Umbilical cord (tissue), 1 donor: ENCODE measurements at regions not wholly inside any gene's neighbourhood (a gene's known extent, or its start where the extent isn't known, plus 50 kb on each side); places are given as distances from the start of the nearest gene placed in this dataset.
"Not testable (repeated sequence)": the region's sequence is repeated elsewhere in the genome, so short reads cannot be mapped to it uniquely, and the experiment has no call there.

Source experiments
- DNase-seq: peaks from one replicate; pipeline ENCODE4 v3.0.0-alpha.2; 2015; ENCODE audit warnings: low spot score

DNA sequence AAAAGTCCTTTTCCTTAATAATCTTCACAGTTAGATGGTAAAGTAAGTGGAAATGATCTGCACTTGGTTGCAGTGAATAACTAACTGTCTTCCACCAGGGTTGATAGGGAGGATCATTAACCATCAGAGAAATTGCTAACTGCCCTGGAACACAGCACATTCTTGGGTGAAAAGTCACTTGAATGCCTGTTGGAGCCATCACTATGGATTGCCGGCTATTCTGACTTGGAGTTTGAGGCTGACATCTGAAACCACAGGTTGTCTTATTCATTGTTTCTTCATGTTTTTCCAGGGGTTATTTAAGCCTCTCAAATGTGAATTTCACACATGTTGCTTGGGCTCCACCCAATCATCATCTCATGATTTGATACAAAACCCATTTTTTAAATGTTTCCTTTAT lies 901.4 kb downstream of the MCTP2 start:
- no peak for DNase-seq

DNA sequence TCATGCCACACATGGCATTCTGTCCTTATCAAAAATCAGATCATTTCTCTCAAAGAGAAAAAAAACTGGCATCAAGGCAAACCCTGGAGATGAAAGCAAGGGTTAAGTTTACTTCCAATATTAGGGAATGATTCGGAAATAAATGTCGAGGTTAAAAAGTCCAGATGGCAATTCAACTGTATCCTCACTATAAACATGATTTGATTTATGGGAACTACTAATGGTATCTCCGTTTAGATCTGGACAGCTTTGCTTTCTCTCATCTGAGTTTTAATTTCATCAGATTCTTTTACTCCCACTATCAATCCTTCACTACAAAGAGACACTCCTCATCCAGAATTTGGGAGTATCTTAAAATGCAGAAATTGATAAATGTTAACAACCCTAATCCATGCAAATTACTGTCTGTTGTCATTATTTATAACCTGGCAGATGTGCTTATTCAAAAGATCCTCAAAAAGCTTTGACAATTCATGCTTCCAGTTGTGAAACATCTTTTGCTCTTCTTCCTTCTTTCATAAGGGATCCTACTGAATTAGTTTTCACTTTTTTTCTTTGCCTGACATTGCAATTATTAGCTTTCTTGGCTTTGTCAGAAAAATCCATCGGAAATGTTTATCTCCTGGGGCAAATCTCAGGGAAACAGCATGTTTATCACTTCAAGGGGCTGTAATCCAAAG lies 903.2 kb downstream of the MCTP2 start:
- peak; percentile 76 for DNase-seq

- no peak for DNase-seq
Observed at GRCh38 chr15:95138604-95139270, 907.4 kb downstream of the MCTP2 start.

- DNase-seq = peak; percentile 20
Observed at GRCh38 chr15:95141486-95141885, 910.1 kb downstream of the MCTP2 start.

DNA sequence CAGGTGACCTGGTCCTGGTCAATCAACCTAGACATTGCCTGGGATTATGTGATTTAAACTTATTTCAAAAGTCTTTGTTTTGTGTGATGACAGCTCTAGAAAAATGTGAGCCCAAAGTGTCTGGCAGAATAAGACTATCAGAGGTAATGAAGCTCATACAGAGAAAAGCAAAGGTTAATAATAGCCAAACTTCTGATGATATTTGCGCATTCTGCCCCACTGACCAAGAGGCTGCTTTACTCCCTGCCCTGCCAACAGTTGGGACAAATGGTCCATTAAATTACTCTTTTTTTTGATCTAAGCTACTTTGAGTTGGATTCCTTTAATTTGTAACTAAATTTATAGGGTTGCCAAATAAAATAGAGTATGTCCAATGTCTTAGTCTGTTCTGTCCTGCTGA lies 911.2 kb downstream of the MCTP2 start:
- DNase-seq = no peak

DNA sequence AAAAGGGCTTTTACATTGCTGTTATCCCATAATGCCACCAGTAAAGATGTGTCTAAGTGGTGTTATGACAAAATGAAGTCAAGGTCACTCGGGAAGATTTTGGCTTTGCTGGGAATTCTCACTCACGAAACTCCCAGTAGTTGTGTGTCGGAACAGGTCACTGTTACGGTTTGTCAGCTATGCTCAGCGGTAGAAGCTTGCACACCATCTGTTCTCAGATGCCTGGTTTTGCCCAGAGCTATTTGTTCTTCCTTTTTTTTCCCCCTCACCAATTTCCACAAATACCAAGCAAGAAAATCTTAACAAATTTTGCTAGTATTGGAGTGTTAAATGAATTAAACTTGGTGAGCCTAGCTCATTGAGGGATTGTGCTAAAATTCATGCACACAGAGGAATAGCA lies 915.1 kb downstream of the MCTP2 start:
- no peak for DNase-seq

DNA sequence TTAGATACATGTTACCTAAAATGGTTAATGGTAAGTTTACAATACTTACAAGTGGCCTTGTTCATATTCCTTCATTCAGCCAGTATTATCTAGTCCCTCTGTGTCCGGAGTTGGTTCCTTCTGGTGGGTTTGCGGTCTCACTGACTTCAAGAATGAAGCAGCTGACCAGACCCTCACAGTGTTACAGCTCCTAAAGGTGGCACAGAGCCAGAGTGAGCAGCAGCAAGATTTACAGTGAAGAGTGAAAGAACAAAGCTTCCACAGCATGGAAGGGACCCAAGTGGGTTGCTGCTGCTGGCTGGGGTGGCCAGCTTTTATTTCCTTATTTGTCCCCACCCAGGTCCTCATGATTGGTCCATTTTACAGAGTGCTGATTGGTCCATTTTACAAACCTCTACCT lies 916.8 kb downstream of the MCTP2 start:
- no peak for DNase-seq

- no peak for DNase-seq
Observed at GRCh38 chr15:95149036-95149435, 917.7 kb downstream of the MCTP2 start.

DNA sequence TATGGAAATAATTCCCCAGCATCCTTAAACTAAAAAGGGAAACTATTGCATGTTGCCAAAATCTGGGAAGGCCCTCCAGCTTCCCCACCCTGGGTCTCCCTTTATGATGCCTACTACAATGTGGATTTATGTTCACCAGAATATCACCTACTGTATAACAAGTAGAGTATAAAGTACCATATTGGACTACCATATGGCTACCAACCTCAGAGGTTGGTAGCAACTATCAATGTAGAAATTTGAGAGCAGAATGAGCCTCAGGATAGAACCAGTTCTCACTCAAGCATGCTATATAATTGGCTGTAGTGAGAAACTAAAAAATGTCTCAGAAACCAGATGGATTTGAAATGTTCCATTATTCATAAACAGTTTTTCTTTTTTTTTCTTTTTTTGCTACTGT lies 918.4 kb downstream of the MCTP2 start:
- DNase-seq = no peak

DNA sequence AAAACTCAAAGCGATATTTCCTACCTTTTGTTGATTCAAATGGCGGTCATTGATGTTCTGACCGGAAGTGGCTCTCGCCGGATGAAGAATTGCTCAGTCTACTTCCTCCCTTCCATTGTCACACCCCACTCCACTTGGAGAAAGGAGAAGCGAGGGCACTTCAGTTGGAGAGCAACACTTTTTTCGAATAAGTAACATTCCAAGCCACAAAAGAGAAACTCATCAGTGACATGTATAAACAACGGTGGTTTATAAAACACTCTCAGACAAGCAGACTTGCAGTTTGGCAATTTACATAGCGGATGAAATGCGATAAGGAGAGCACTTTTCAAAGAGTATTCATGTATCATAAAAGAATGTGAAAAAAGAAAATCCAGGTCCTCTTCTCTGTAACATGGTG lies 919.1 kb downstream of the MCTP2 start:
- DNase-seq = no peak

DNA sequence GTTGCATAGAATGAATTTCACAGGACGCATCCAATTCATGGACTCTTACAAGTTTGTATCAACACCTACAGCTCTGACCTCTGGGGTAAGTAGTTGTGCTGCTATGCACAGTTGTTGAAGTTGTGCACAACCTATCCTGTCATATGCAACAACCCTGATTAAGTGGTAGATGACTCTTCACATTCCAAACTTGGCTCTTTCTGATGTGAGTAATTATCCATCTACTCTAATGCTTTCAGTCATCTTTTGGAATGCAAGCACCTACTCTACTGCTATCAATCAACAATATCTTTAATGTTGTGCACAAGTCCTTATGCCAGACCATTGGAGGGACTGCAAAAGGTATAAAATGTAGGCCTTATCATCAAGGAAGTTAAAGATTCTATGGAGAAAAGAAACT lies 921.4 kb downstream of the MCTP2 start:
- DNase-seq = no peak

DNA sequence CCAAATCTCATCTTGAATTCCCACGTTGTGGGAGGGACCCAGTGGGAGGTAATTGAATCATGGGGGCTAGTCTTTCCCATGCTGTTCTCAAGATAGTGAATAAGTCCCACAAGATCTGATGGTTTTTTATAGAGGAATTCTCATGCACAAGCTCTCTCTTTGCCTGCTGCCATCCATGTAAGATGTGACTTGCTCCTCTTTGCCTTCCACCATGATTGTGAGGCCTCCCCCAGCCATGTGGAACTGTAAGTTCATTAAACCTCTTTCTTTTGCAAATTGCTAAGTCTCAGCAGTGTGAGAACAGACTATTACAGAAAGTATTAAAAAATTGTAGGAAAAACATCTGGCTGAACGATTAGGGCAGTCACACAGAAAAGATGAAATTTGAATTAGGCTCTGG lies 921.8 kb downstream of the MCTP2 start:
- not testable (repeated sequence) for DNase-seq

DNA sequence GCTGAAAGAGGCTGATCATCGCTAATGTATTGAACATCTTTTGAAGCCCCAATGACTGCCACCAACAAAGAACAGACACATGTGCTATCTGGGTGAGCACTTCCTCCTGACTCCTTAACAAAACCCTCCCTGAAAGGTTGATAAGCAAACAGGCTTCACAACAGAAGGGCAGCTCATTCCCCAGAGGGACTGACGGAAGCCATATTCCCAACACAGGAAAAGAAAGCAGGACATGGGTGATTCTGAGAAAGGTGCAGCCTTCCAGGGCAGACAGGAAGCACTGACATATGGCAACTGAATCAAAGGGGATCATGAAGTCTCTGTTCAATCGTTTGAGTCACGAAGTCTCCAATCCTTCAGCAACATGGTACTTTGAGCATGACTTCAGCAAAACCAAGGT lies 929.0 kb downstream of the MCTP2 start:
- DNase-seq = no peak

DNA sequence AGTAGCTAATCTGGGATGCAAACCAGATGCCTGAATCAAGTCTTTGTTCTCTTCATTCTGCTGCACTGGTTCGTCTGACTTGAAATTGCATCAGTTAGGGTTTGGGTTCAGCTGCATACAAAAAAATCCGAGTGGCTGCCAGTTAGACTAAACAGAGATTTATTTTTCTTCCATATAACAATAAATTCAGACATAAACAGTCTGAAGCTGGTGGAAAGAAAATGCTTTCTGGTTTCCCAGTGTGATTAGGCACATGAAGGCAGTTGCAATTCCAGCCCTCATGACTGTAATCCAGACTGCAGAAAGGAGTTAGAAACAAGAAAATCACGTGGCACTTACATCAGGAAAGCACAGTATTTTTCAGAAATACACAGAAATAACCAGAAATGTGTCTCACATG lies 930.7 kb downstream of the MCTP2 start:
- DNase-seq = peak; percentile 17

DNA sequence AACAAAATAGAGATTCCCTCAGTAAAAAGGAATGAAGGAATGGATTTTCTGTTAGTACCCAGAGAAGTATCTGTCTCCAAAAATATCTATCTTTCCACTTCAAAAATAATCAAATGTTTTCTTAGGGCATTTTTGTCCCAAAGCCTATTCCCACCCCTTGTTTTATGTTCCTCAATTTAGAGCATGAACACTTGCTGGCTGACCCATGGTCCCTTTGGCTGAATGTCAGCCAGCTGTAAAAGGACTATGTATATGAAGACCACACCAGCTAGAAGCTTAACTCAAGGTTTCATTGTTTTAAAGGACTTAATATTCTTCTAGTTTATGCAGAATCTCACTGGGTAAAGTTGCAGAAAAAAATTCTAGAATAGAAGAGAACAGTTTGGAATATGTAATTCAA lies 931.2 kb downstream of the MCTP2 start:
- peak; percentile 34 for DNase-seq

DNA sequence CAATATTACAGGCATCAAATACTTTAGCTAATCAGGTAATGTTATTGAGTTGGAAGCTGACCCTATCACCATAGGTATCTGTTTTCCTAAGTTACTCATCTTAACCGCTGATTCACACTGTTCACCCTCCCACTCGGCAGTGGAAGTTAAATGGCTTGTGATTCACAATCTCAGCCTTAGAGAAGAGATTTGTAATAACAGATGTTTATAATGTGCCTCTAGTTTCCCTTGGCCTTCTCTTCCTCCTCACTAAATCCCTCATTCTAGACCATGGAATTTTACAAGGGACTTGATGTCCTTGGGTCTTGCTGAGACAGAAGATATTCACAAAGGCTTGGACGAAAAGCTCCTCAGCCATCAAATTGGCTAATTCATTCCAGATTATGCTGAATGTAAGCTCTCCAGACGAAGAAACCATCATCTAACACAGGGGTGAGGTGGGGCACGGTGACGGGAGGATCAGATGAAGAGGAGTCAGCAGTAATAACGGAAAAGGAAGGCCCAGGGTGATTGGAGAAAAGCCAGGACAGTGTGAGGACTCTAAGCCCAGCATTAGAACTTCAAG lies 931.7 kb downstream of the MCTP2 start:
- DNase-seq = peak; percentile 35

GRCh38 chr15:95168152-95168551 lies 936.8 kb downstream of the MCTP2 start:
- DNase-seq = no peak

GRCh38 chr15:95168951-95169431 lies 937.6 kb downstream of the MCTP2 start:
- DNase-seq = no peak

DNA sequence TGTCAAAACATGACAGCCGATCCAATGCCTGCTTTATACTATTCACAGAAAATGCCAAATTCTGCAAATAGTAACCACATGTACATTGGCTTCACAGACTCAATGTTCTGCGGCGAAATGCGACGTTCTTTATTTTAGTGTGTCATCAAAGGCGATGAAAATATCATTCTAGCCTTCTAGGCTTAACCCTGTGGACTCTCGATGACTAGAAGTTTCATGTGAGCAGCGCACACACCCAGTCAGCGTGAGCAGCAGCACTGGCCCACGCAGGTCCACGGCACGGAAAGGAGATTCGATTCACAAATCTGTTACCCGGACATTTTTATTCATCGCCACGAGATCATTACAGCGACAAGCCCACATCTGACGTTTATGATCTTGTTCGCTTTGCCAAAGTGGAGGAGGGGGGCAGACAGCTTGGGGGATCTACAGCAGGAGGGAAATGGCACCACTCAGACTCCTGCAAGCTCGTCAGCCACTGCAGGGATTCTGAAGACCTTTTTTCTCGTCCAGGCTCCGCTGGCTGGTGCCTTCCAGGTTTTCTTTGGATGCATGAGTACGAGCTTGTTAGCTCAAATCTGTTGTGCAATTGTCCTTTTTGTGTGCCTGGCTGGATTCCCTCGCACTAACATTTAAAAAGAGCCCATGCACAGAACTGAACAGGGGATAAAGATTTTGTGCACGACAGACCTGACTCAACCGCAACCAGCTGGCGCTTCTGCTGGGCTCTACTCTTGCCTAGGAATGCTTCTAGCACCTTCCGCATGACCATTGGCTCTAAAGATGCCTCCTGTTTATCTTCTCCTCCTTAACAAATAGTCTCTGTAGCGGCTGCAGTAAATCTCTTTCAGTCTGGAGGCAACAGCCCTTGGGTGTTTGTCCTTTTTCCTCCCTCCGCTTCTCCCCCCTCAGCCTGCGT lies 938.4 kb downstream of the MCTP2 start:
- DNase-seq = peak; percentile 58

DNA sequence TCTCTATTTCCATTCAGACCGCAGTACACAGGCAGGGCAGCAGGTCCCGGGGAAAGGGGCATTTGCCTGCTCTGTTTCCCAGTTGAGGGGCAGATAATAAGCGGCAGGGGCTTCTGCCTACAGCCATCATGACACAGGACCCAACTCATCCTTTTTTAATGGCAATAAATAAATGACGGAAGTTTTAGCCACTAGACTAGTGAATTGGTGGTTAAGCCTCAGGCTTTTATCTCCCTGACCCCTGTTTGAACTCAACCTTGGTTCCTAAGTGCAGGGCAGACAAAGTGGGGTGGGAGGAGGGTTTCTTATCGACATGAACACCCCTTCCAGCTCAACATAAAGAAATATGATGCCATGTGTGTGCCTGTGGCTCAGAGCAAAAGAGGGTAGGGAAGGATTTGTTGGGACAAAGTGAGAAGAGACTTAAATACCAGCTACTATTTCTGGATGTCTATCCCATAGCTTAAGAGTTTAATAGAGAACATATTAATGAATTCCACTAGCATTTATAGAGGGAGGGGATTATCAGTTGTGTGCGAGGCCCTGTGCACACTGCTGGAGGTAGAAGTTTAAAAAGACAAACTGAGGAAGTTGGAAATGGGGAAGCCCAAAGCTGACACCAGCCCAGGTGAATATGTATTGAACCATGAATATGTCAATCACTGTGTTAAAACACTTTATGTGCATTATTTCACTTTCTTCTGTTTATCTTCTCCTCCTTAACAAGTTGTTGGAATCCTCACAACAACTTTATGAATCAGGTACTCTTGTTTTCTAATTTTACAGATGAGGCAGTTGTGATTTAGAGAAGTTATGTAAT lies 939.4 kb downstream of the MCTP2 start:
- no peak for DNase-seq

- no peak for DNase-seq
Observed at GRCh38 chr15:95171564-95171963, 940.2 kb downstream of the MCTP2 start.
